SK-N-SH (cell line): ENCODE measurements at regions not wholly inside any gene's neighbourhood (a gene's known extent, or its start where the extent isn't known, plus 50 kb on each side); places are given as distances from the start of the nearest gene placed in this dataset.

Experiments
- CTCF ChIA-PET: fragments of 300-600, 350-600 bp; formaldehyde crosslinking; extraction: SDS; loops from one replicate; lab custom pipeline; 2021; lab: Yijun Ruan, JAX
- POLR2A ChIA-PET: fragments of 350-600 bp; sonication (Branson Sonifier 250); formaldehyde crosslinking; extraction: SDS; loops from one replicate; lab custom pipeline; 2020; ENCODE audit warnings: antibody characterized with exemption, inconsistent platforms; lab: Yijun Ruan, JAX
- DNase-seq: peaks from one replicate; pipeline ENCODE4 v3.0.0; 2012
- H2AFZ ChIP-seq: fragments of 200-600 bp; sonication (generic); 2 replicates; pipeline ENCODE4 v1.8.1; 2016; ENCODE audit warnings: antibody characterized with exemption, mild to moderate bottlenecking, low read depth
- H3F3A ChIP-seq: fragments of 200-600 bp; sonication (generic); replicated peaks from 2 replicates; pipeline ENCODE3; 2016; ENCODE audit warnings: antibody characterized with exemption, mild to moderate bottlenecking; ENCODE audit not compliant: insufficient read depth
- H3K27ac ChIP-seq, 2 experiments: fragments of 200-500 bp in 1 of 2; fragments of 200-600 bp in 1 of 2; sonication (Bioruptor generic) in 1 of 2; sonication (generic), shearing (Covaris generic) in 1 of 2; 2 replicates each; pipeline versions ENCODE4 v1.5.1 to v1.6.1; 2014 to 2016; ENCODE audit warnings: low read depth in 2 of 2, inconsistent platforms in 1 of 2, low read length in 1 of 2, mild to moderate bottlenecking in 1 of 2, mixed read lengths in 1 of 2
- H3K27me3 ChIP-seq: fragments of 200-600 bp; sonication (generic), shearing (Covaris generic); 2 replicates; pipeline ENCODE4 v1.6.1; 2016; ENCODE audit warnings: mixed run types; ENCODE audit not compliant: insufficient read depth
- H3K36me3 ChIP-seq, 2 experiments: fragments of 200-500 bp in 1 of 2; fragments of 200-600 bp in 1 of 2; sonication (Bioruptor generic) in 1 of 2; sonication (generic) in 1 of 2; replicated peaks in 1 of 2; 2 replicates each; pipeline versions ENCODE3 to v1.5.1; 2014 to 2016; ENCODE audit warnings: low read length in 1 of 2, mild to moderate bottlenecking in 1 of 2; ENCODE audit not compliant: insufficient read depth in 2 of 2, control insufficient read depth in 1 of 2
- H3K4me1 ChIP-seq, 2 experiments: fragments of 200-500 bp in 1 of 2; fragments of 200-600 bp in 1 of 2; sonication (Bioruptor generic) in 1 of 2; sonication (generic), shearing (Covaris generic) in 1 of 2; 2 replicates each; pipeline versions ENCODE4 v1.5.1 to v1.6.1; 2014 to 2016; ENCODE audit warnings: low read depth in 1 of 2, low read length in 1 of 2, mixed run types in 1 of 2; ENCODE audit not compliant: insufficient read depth in 2 of 2, control insufficient read depth in 1 of 2
- H3K4me2 ChIP-seq: fragments of 200-600 bp; sonication (generic), shearing (Covaris generic); 2 replicates; pipeline ENCODE4 v1.6.1; 2017; ENCODE audit warnings: mixed run types
- H3K4me3 ChIP-seq, 2 experiments: fragments of 200-500 bp in 1 of 2; fragments of 200-600 bp in 1 of 2; sonication (Bioruptor generic) in 1 of 2; sonication (generic), shearing (Covaris generic) in 1 of 2; 2 replicates each; pipeline versions ENCODE4 v1.5.1 to v1.8.1; 2014 to 2016; ENCODE audit warnings: low read depth in 2 of 2, inconsistent platforms in 1 of 2, low read length in 1 of 2, mild to moderate bottlenecking in 1 of 2, mixed read lengths in 1 of 2, moderate library complexity in 1 of 2
- H3K79me2 ChIP-seq: fragments of 200-600 bp; sonication (generic); 2 replicates; pipeline ENCODE4 v1.8.1; 2017; ENCODE audit warnings: mild to moderate bottlenecking; ENCODE audit not compliant: insufficient read depth
- H3K9ac ChIP-seq: fragments of 200-600 bp; sonication (generic); 2 replicates; pipeline ENCODE4 v1.6.1; 2017; ENCODE audit warnings: mixed run types
- H3K9me2 ChIP-seq: fragments of 200-600 bp; sonication (generic); 2 replicates; pipeline ENCODE4 v1.6.1; 2017; ENCODE audit warnings: mixed run types
- H3K9me3 ChIP-seq: fragments of 200-600 bp; sonication (generic); 2 replicates; pipeline ENCODE4 v1.6.1; 2017; ENCODE audit warnings: mixed run types, mild to moderate bottlenecking, moderate library complexity
- H4K20me1 ChIP-seq: fragments of 200-600 bp; sonication (generic); 2 replicates; pipeline ENCODE4 v1.6.1; 2017; ENCODE audit warnings: mild to moderate bottlenecking, mixed run types; ENCODE audit not compliant: insufficient read depth
- CTCF ChIP-seq: fragments of 200-600 bp; sonication (generic); IDR thresholded peaks from 2 replicates; pipeline ENCODE4 v1.6.1; 2017; ENCODE audit warnings: antibody characterized with exemption, mild to moderate bottlenecking, moderate library complexity
- EZH2phosphoT487 ChIP-seq: fragments of 200-600 bp; sonication (generic); IDR thresholded peaks from 2 replicates; pipeline ENCODE4 v1.6.1; 2017; ENCODE audit warnings: low read depth, mixed run types, mild to moderate bottlenecking, antibody characterized with exemption, moderate library complexity, borderline replicate concordance
- FOSL2 ChIP-seq: IDR thresholded peaks from 2 replicates; pipeline ENCODE4 v1.4.0; 2012; ENCODE audit warnings: low read depth, mild to moderate bottlenecking, moderate library complexity, borderline replicate concordance
- FOXJ3 ChIP-seq: sonication (generic); formaldehyde crosslinking; IDR thresholded peaks from 2 replicates; pipeline ENCODE4 v1.5.1; 2020; ENCODE audit warnings: mild to moderate bottlenecking, missing genetic modification reagents
- FOXM1 ChIP-seq: IDR thresholded peaks from 2 replicates; pipeline ENCODE4 v1.4.0; 2012; ENCODE audit warnings: low read depth, mild to moderate bottlenecking
- GATA2 ChIP-seq: sonication (generic); formaldehyde crosslinking; IDR thresholded peaks from 2 replicates; pipeline ENCODE4 v1.5.0; 2020; ENCODE audit warnings: mild to moderate bottlenecking, missing genetic modification reagents
- IRF3 ChIP-seq: fragments of 150-350 bp; IDR thresholded peaks from 2 replicates; pipeline ENCODE4 v1.6.1; 2016; ENCODE audit warnings: mild to moderate bottlenecking, low read depth, low read length
- JUND ChIP-seq: IDR thresholded peaks from 2 replicates; pipeline ENCODE4 v1.4.0; 2012
- POLR2AphosphoS5 ChIP-seq: IDR thresholded peaks from 2 replicates; pipeline ENCODE4 v1.6.1; 2012; ENCODE audit warnings: low read depth, low read length
- RAD21 ChIP-seq: IDR thresholded peaks from 2 replicates; pipeline ENCODE4 v1.6.1; 2012; ENCODE audit warnings: mild to moderate bottlenecking, low read length
- RFX5 ChIP-seq: IDR thresholded peaks from 2 replicates; pipeline ENCODE4 v1.6.1; 2012; ENCODE audit warnings: mild to moderate bottlenecking, improper control_type of control experiment, low read length
- SIN3A ChIP-seq: IDR thresholded peaks from 2 replicates; pipeline ENCODE4 v1.6.1; 2012; ENCODE audit warnings: low read depth, mild to moderate bottlenecking, low read length, moderate library complexity, borderline replicate concordance
- SMC3 ChIP-seq: IDR thresholded peaks from 2 replicates; pipeline ENCODE4 v1.6.1; 2012; ENCODE audit warnings: low read depth, low read length, improper control_type of control experiment
- TCF12 ChIP-seq: IDR thresholded peaks from 2 replicates; pipeline ENCODE4 v1.4.0; 2012
- TEAD4 ChIP-seq: IDR thresholded peaks from 2 replicates; pipeline ENCODE4 v1.4.0; 2012; ENCODE audit warnings: mild to moderate bottlenecking, borderline replicate concordance; ENCODE audit not compliant: insufficient read depth
- WGBS: methylation state at CpG from one replicate; pipeline ENCODE4 v1.1.6; 2017; ENCODE audit warnings: low lambda C conversion rate; 5-methylcytosine and 5-hydroxymethylcytosine counted together
- TF ChIP-seq, protein P1 (sequence below): IDR thresholded peaks from 2 replicates; pipeline ENCODE4 v1.6.1; 2012; ENCODE audit warnings: mild to moderate bottlenecking, low read depth, low read length, moderate library complexity
- TF ChIP-seq, protein P2 (sequence below): IDR thresholded peaks from 2 replicates; pipeline ENCODE4 v1.4.0; 2012; ENCODE audit warnings: low read depth, borderline replicate concordance
- TF ChIP-seq, protein P3 (sequence below): IDR thresholded peaks from 2 replicates; pipeline ENCODE4; 2012
- TF ChIP-seq, protein P4 (sequence below): IDR thresholded peaks from 2 replicates; pipeline ENCODE4 v1.4.0; 2012; ENCODE audit warnings: low read depth, borderline replicate concordance

GRCh38 chr12:102611995-102612394 is 131.6 kb upstream of the IGF1 start (continued):
- TF ChIP-seq CTCF (no peak), EZH2phosphoT487 (no peak), FOXJ3 (CRISPR knock-in tag) (no peak), SMC3 (no peak), SIN3A (no peak), JUND (no peak), TEAD4 (no peak), TCF12 (no peak)
- TF ChIP-seq, all 33 proteins: peak for 0

- H3K27ac ChIP-seq, result no peak overlapping the region
- CTCF ChIA-PET, result no interaction called here
- no peak for TF ChIP-seq TEAD4
- no peak for TF ChIP-seq POLR2AphosphoS5
- no peak for TF ChIP-seq IRF3
- TF ChIP-seq RAD21, result no peak
- TF ChIP-seq, protein P1, sequence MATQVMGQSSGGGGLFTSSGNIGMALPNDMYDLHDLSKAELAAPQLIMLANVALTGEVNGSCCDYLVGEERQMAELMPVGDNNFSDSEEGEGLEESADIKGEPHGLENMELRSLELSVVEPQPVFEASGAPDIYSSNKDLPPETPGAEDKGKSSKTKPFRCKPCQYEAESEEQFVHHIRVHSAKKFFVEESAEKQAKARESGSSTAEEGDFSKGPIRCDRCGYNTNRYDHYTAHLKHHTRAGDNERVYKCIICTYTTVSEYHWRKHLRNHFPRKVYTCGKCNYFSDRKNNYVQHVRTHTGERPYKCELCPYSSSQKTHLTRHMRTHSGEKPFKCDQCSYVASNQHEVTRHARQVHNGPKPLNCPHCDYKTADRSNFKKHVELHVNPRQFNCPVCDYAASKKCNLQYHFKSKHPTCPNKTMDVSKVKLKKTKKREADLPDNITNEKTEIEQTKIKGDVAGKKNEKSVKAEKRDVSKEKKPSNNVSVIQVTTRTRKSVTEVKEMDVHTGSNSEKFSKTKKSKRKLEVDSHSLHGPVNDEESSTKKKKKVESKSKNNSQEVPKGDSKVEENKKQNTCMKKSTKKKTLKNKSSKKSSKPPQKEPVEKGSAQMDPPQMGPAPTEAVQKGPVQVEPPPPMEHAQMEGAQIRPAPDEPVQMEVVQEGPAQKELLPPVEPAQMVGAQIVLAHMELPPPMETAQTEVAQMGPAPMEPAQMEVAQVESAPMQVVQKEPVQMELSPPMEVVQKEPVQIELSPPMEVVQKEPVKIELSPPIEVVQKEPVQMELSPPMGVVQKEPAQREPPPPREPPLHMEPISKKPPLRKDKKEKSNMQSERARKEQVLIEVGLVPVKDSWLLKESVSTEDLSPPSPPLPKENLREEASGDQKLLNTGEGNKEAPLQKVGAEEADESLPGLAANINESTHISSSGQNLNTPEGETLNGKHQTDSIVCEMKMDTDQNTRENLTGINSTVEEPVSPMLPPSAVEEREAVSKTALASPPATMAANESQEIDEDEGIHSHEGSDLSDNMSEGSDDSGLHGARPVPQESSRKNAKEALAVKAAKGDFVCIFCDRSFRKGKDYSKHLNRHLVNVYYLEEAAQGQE, result no peak
- no peak for TF ChIP-seq RFX5
- TF ChIP-seq, protein P2, sequence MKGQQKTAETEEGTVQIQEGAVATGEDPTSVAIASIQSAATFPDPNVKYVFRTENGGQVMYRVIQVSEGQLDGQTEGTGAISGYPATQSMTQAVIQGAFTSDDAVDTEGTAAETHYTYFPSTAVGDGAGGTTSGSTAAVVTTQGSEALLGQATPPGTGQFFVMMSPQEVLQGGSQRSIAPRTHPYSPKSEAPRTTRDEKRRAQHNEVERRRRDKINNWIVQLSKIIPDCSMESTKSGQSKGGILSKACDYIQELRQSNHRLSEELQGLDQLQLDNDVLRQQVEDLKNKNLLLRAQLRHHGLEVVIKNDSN, result no peak
- TF ChIP-seq FOXM1, result no peak
- no peak for TF ChIP-seq SIN3A
- no peak for TF ChIP-seq FOSL2
- TF ChIP-seq SMC3, result no peak
- TF ChIP-seq GATA2 (CRISPR knock-in tag), result no peak
- TF ChIP-seq, protein P3, sequence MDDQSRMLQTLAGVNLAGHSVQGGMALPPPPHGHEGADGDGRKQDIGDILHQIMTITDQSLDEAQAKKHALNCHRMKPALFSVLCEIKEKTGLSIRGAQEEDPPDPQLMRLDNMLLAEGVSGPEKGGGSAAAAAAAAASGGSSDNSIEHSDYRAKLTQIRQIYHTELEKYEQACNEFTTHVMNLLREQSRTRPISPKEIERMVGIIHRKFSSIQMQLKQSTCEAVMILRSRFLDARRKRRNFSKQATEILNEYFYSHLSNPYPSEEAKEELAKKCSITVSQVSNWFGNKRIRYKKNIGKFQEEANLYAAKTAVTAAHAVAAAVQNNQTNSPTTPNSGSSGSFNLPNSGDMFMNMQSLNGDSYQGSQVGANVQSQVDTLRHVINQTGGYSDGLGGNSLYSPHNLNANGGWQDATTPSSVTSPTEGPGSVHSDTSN, result no peak
- no peak for TF ChIP-seq JUND
- TF ChIP-seq, protein P4, sequence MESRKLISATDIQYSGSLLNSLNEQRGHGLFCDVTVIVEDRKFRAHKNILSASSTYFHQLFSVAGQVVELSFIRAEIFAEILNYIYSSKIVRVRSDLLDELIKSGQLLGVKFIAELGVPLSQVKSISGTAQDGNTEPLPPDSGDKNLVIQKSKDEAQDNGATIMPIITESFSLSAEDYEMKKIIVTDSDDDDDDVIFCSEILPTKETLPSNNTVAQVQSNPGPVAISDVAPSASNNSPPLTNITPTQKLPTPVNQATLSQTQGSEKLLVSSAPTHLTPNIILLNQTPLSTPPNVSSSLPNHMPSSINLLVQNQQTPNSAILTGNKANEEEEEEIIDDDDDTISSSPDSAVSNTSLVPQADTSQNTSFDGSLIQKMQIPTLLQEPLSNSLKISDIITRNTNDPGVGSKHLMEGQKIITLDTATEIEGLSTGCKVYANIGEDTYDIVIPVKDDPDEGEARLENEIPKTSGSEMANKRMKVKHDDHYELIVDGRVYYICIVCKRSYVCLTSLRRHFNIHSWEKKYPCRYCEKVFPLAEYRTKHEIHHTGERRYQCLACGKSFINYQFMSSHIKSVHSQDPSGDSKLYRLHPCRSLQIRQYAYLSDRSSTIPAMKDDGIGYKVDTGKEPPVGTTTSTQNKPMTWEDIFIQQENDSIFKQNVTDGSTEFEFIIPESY, result no peak
Observed at GRCh38 chr12:102609996-102610395, 129.6 kb upstream of the IGF1 start.

More at GRCh38 chr12:102609996-102610395, 129.6 kb upstream of the IGF1 start:
- Histone ChIP-seq H4K20me1 (no peaks in the 10 kb centered on the region), H2AFZ (no peak overlapping the region), H3K4me1 (no peaks in the 10 kb centered on the region), H3K4me2 (no peak overlapping the region), H3K4me3 (no peak overlapping the region), H3K36me3 (no peaks in the 10 kb centered on the region), H3K27me3 (no peaks in the 10 kb centered on the region), H3F3A (no peaks in the 10 kb centered on the region), H3K9me2 (no peaks in the 10 kb centered on the region), H3K9me3 (no peaks in the 10 kb centered on the region), H3K9ac (no peak overlapping the region), H3K79me2 (no peaks in the 10 kb centered on the region)
- DNase-seq, result no peak
- WGBS, result 30% methylated on average over 1 of the region's 1 CpG
- POLR2A ChIA-PET, result no interaction called here
